ENCODE measurements at regions not wholly inside any gene's neighbourhood (a gene's known extent, or its start where the extent isn't known, plus 50 kb on each side); places are given as distances from the start of the nearest gene placed in this dataset.
"Not testable (repeated sequence)": the region's sequence is repeated elsewhere in the genome, so short reads cannot be mapped to it uniquely, and the experiment has no call there.

DNA sequence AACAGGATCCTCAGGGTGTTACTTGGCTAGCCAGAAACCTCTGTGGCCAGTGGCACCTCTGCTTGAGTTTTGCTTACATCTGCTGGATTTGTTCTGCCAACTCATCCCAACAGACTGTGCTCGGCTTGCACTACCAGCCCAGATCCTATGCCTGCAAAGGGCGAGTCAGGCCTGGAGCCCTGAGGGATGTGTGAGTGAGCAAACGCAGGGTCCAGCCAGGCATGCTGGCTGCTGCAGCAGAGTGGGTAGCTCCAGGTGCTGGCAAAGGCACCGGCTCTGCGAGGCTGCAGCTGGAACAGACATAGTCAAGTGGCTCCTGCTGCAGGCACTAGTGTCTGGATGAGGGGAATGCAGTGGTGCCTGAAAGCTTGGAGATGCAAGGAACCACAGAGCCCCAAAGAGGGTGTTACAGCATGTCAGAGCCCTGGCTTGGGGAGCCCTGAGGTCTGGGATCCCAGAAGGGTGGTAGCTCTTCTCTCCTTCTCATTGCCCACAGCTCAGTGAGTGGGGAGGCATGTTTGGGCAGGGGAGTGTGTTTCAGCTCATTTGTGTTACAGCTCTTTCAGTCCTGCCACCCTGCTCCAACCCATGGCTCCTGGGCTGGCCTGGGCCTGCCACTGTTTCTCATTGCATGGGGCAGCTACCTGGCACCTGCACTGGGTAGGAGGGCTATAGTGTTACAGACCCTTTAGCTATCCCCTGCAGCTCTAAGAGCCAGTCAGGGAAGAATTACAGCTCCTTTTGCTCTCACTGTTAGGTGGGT is 332.6 kb downstream of the TAF11L14 start:
- no peak for DNase-seq (ENCODE audit: low read depth)

DNA sequence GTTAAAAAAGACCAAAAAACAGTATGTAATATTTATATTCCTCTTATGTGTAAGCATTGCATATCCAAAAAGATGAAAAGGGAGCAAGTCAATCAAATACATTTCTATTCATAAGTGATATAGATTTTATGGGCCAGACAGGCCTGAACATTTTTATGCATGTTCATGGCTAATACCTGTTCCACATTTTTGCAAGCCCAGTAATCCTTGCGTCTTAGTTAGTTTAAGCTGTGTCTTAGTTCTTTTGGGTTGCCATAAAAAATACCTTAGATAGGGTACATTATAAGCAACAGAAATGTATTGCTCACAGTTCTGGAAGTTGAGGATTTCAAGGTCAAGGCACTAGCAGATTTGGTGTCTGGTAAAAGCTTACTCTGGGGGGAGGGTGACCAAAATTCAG is 342.1 kb downstream of the TAF11L14 start:
- DNase-seq (ENCODE audit: low read depth): no peak

DNA sequence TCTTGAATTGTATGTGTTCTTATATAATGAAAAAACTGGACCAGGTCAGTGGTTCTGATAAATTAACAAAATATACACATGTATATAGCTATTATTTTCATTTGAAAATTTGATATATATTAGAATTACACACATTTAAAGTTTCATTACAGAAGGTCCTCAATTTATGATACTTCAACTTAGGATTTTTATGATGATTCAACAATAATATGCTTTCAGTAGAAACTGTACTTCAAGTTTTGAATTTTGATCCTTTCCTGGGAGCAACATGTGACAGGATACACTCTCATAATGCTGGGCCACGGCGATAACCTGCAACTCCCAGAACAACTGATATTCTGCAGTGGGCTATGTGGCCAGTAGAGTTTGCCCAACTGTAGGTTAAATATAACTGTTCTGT is 344.7 kb downstream of the TAF11L14 start:
- no peak for DNase-seq (ENCODE audit: low read depth)

DNA sequence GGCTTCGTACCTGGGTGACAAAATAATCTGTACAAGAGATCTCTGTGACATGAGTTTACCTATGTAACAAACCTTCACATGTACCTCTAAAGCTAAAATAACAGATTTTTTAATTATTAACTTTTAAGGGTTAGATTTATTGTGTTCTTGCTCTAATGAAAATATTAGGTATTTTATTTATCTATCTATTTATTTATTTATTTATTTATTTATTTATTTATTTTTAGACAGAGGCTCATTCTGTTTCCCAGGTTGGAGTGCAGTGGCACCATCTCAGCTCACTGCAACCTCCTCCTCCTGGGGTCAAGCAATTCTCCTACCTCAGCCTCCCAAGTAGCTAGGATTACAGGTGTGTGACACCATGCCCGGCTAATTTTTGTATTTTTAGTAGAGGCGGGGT is 348.4 kb downstream of the TAF11L14 start:
- not testable (repeated sequence) for DNase-seq (ENCODE audit: low read depth)

DNA sequence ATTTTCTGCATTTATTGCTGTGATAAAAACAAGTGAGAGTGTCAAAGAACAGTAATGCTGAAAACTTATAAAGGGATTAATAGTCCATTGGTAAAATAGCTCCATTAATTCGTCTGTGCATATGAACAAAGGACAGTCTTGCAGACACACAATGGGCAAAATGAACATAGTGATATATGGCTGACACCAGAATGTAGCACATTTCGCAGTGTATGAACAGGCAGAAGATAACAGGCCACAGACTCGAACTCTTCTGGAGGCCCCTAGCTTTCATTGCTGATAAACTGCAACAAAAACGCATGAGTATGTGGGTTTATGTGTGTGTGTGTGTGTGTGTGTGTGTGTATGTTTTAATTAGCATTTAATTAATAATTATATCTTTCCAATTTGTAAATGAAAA is 354.8 kb downstream of the TAF11L14 start:
- no peak for DNase-seq (ENCODE audit: low read depth)

DNA sequence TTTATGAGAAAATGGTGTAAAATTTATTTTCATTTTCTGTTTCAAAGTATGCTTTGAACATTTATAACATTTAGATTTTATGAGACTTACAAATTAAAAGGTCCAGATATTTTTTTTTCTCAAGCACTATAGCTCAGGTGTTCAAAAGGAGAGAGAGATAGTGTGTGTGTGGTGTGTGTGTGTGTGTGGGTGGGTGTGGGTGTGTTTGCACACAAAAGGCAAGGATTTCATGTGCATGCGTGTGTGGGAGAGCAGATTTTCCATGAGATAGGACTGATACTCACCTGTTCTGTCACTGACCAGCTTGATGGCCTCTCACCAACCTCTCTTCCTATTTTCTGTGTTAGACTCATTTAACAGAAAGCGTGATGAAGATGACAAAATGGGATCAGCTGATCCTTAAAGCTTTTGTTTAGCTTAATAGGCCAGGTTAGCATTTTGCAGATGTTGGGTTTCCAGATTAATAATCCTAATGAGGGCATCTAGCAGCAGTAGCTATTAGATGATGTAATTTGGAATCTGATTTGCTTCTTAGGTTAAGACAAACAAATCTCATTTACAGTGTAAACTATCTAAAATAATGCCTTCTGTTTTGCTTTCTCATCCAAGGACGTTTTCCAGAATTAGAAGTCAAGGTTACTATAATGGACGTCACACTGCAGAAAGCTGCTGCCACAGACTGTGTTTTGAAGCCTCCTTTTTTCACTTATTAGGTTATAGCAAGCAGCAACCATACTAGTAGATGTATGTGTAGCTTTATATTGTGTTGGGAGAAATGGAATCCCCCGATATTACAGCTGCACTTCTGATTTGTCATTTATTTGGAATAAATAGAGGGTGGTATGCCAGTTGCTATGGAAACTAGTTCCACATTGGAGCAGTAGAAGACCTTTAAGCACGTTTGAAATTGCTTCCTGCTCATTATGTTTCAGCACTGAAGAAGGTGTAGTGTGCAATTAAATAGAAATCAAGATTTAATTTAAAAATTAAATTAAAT is 355.6 kb downstream of the TAF11L14 start:
- DNase-seq (ENCODE audit: low read depth): no peak

DNA sequence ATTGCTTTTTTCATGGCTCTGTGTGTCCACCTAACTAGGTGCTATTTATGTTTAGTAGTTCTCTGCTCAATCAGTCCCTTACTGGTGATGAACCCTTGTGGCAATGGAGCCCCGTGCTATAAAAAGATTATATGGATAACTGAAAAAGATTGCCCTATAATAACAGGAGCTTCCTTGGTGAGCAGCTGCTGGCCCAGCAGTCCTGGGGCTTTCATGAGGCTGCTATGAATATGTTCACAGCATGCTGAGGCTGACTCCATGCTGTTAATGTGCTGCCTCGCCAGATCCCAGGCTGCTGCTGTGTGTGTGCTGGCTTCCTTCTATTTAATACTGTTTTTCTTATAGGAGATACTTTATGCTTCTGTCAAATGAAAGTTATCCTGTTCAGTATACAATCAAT is 357.5 kb downstream of the TAF11L14 start:
- no peak for DNase-seq (ENCODE audit: low read depth)

DNA sequence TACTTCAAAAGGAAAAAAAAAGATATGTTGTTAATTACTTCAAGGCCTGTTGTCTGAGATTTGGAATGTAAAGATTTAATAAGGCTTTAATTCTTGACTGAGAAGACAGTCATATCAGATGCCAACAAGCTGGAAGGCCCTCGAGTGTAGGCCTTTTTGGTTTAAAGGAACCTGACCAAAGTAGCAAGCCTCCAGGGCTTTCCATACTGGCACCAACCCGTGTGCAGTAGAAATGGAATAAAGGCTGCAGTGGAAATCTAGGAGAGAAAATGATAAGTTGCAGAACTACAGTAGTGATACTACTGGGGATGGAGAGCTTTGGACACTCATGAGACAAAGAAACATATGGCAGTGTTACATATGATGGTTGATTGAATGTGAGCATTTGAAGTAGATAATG is 358.0 kb downstream of the TAF11L14 start:
- no peak for DNase-seq (ENCODE audit: low read depth)

DNA sequence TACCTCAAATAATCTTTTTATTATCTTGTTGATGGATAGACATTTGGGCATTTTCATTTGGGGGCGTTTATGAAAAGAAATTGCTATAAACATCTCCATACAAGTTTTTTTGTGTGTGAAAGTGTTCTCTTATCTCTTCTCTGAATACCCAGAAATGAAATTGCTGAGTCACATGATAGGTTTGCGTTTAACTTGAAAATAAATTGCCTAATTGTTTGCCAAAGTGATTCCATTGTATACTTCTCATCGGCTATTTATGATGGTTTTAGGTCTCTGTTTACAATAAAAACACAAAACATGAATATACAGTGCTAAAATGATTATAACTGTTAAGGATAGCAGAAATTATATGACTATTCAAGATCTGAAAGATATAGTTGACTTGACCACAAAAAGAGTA is 361.7 kb downstream of the TAF11L14 start:
- DNase-seq (ENCODE audit: low read depth): no peak

DNA sequence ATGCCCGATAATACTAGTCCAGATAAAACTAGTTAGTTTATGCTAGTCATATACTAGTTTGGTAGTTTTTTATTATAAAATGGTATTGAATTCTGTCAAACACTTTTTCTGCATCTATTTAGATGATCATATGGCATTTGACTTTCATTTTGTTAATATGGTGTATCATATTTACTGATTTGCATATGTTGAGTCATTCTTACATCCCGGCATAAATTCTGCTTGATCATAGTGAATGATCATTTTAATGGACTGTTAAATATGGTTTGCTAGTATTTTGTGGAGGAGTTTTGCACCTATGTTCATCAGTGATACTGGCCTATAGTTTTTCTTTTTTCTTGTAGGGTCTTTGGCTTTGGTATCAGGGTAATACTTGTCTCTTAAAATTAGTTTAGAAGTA is 365.6 kb downstream of the TAF11L14 start:
- DNase-seq (ENCODE audit: low read depth): no peak

DNA sequence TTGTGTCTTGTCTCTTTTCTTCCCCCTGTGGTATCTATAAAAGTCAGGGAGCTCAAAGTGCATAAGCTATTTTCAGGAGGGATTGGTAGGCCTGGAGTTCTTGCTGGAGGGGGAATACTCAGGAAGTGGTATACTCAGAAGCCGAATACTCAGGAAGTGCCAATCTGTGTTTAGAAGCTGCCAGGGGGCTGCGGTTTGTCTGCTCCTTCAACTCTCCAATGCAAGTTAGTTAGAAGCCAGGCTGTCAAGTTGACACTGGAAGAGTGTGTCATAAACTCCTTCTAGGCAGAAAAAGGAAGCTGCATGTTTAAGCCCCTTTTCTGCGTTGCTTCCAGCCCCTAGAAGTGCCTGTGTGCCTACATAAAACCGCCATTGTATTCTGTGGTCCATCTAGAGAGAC is 366.5 kb downstream of the TAF11L14 start:
- no peak for DNase-seq (ENCODE audit: low read depth)

DNA sequence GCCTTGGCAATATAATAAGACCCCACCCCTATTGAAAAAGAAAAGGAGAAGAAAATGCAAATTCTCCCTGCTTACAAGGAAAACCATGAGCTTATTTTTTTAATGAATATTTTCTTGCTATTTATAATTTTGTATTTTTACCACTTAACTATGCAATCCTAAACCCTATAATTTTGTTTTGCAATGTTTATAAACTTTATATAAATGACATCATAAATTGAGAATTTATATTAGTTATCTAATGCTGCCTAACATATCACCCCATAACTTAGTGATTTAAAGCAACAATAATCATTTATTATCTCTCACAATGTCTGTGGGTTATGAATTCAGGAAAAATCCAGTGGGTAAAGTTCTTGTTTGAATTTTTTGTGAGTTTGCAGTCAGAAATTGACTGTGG is 369.1 kb downstream of the TAF11L14 start:
- DNase-seq (ENCODE audit: low read depth): no peak

DNA sequence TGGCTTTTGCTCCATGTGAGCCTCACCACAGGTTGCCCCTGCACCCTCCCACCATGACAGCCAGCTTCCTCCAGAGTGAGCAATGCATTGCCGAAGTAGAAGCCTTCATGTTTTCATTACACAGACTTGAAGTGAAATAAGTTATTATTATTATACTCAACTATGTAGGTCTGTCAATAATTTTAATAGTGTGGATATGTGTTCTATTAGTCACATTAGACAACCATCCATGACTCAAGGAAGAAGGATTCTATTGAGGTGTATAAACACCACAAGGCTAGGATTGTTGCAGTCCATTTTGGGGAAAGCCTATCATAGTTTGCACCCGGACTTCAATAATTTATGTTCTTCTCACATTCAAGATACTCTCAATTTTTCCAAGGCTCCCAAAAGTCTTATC is 369.5 kb downstream of the TAF11L14 start:
- no peak for DNase-seq (ENCODE audit: low read depth)

DNA sequence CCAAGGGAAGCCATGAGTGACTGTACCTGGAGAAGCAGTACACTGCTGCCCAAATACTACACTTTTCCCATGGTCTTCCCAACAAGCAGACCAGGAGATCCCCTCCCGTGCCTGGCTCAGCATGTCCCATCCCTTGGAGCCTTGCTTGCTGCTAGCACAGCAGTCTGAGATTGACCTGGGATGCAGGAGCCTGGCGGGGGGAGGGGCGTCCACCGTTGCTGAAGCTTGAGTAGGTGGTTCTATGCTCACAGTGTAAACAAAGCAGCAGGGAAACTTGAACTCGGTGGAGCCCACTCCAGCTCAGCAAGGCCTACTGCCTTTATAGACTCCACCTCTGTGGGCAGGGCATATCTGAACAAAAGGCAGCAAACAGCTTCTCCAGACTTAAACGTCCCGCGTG is 372.0 kb downstream of the TAF11L14 start:
- DNase-seq (ENCODE audit: low read depth): not testable (repeated sequence)

DNA sequence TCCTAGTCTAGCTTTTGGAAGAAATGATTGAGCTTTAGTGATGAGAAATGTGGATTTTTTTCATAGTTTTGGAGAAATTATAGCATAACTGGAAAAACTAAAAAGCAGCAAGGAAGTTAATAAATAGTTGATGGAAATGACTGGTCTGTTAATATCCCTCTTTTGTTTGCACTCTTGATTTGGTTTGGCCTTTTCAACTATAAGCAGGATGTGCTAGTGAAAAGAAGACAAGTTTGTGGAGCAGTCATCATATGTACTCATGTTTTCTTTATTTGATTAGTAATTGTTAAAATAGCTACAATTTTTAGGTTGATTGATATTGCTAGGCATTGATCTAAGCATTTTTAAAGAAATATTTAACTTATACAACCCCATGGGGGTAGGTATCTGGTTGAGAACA is 374.7 kb downstream of the TAF11L14 start:
- no peak for DNase-seq (ENCODE audit: low read depth)

DNA sequence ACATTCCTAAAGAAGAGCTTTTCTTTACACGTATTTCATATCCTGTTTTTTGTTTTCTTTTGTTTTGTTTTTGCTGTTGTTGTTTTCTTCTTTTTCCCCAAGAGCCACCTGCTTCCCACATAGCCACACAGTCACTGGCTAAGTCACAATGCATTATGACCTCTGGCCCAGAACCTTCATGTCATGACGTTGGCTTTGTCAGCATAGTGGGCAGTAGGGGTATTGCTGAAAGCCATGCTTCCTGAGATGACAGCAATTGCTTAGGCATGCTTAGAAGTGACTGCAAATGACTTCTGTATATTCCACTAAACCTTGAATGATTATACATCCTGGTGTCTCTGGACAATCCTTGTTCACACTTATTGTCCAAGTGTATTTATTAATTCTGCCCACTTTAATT is 375.8 kb downstream of the TAF11L14 start:
- DNase-seq (ENCODE audit: low read depth): no peak

DNA sequence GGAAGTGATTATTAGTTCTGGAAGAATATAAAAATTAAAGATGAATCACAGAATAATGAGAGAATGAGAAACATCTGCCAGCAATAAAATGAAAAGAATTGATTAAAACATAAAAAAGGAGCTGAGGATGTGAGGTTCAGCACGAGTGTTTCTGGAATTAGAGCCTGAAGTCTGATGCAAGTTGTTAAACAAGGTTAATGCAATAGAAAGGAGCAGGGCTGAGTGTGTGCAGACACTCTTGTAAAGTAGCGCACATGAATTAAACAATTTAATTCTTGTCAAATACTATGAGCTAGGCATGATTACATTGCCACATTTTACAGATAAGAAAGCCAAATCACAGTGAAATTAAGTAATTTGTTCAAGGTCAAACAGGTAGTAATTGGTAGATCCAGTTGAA is 384.2 kb downstream of the TAF11L14 start:
- no peak for DNase-seq (ENCODE audit: low read depth)

DNA sequence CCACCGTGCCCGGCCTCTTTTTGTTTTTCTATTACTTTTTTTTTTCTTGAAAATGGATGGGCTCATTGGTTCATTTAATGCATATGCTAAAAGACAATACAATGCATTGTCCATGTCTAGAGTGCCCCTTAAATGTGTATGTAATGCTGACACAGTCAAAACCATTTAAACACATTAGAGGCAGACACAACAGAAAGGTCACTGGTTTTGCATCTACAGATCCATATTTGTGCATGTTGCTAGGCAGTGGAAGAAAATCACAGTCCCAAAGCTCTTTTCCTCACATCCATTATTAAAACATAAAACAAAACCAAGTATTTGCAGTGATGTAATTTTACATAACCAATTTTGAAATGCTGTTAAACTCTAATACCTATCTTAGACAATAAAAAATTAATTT is 389.0 kb downstream of the TAF11L14 start:
- DNase-seq (ENCODE audit: low read depth): no peak

DNA sequence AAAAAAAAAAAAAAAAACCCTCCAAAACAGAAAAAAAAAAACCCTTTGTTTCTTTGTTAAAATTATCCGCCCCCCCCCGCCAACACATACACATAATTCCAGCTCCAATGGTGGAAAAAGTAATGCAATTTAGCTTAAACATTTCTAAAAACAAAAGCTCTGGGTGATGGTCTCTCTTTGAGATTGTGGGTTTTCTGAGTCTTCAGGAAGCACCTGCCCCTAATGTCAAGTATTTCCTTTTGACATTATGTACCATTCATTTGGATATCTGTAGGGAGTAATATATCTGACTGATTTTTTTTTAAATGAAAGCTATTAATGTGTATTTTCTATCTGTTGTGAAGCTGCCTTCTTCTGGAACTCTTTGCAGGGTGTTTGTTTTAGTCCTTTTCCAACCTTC is 389.7 kb downstream of the TAF11L14 start:
- DNase-seq (ENCODE audit: low read depth): no peak

DNA sequence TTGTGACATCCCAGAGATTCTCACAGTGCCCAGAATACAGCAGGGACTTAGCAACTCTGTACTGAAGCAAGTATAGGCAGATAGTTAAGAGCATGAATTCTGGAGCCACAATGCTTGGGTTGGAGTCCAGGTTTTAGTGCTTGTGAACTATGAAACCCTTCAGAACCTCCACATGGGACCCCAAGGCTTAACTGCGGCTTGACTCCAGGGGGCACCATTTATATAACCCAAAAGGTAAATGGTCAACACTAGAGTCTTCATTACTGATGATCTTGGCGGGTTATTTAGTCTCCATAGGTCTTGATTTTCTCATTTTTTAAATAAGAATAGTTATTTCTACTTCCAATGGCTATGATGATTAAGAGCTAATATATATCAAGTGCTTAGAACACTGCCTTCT is 390.3 kb downstream of the TAF11L14 start:
- DNase-seq (ENCODE audit: low read depth): no peak

DNA sequence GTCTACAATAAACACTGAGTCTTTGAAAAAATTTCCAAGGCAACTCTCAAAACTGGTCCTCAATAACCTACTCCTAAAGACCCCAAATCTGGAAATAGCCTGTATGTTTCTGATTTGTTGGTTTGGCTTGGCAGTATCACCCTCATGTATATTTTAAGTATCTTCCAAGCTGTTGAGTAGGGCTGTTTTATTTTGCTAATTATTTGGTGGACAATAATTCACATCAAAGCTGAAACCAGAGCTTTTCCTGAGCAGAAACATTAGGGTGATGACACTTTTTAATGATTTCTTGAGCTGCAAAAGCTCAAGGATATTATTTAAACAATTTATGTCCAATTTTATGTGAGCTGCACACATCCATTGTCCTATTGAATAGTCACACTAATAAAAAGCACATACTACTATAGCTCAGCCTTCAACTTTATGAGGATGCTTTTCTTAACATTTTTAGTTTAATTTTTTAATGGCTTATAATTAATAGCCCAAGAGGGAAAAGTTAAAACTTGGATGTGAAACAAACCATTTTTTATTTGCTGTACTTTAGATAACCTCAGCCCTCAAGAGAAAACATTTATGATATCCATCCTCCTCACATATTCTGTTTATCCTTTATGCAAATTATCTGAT is 393.1 kb downstream of the TAF11L14 start:
- DNase-seq (ENCODE audit: low read depth): no peak

DNA sequence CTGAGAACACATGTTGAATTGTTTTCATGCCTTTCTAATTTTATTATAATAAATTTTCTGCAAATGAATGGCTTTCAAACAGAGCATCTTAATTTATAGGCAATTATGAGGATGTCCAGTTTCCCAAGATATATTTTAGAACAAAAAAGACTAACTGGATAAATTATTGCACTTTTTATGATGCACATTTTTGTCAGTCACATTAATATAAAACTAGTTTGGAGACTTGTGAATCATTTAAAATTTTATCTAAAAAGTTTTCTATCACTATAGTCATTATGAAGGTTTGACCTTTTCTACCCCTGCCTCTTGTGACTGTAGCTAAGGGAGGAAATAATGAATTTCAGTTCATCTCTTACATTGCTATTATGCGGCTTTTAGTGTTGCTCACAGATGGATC is 393.8 kb downstream of the TAF11L14 start:
- DNase-seq (ENCODE audit: low read depth): no peak
